SK-N-MC (cell line): ENCODE measurements at regions not wholly inside any gene's neighbourhood (a gene's known extent, or its start where the extent isn't known, plus 50 kb on each side); places are given as distances from the start of the nearest gene placed in this dataset.

ENCODE experiments used
- DNase-seq: peaks from one replicate; pipeline ENCODE4 v3.0.0-alpha.2; 2011; ENCODE audit warnings: low read depth, low spot score
- H3K27ac ChIP-seq: fragments of 200-600 bp; sonication (generic); 2 replicates; pipeline ENCODE4 v1.5.1; 2016; ENCODE audit warnings: mixed run types
- H3K36me3 ChIP-seq: fragments of 200-600 bp; sonication (generic); 2 replicates; pipeline ENCODE4 v1.6.1; 2017; ENCODE audit warnings: antibody characterized with exemption, low read length, mixed read lengths; ENCODE audit not compliant: insufficient read depth
- H3K4me3 ChIP-seq: fragments of 200-600 bp; sonication (generic); 2 replicates; pipeline ENCODE4 v1.5.1; 2016
- H3K9ac ChIP-seq: fragments of 200-600 bp; sonication (generic); 2 replicates; pipeline ENCODE4 v1.8.0; 2017; ENCODE audit warnings: mixed run types, mixed read lengths; ENCODE audit not compliant: insufficient read length
- H3K9me3 ChIP-seq: fragments of 200-600 bp; sonication (generic); 2 replicates; pipeline ENCODE4 v1.6.1; 2017; ENCODE audit warnings: low read depth, mild to moderate bottlenecking, antibody characterized with exemption, low read length, moderate library complexity, mixed read lengths
- EZH2 ChIP-seq: fragments of 200-600 bp; sonication (generic); IDR thresholded peaks from one replicate; pipeline ENCODE4 v1.6.1; 2017; ENCODE audit warnings: antibody characterized with exemption
- FOXP2 ChIP-seq: optimal IDR thresholded peaks from 2 replicates; pipeline ENCODE3; 2011; ENCODE audit warnings: mild to moderate bottlenecking, moderate library complexity; ENCODE audit not compliant: insufficient read depth; ENCODE audit errors: extremely low read length, control extremely low read depth
- POLR2AphosphoS5 ChIP-seq: IDR thresholded peaks from 2 replicates; pipeline ENCODE4 v1.6.1; 2012; ENCODE audit warnings: mild to moderate bottlenecking, low read depth, low read length, borderline replicate concordance

- H3K36me3 ChIP-seq = no peaks in the 10 kb centered on the region
- no peak for DNase-seq
- no peak overlapping the region for H3K27ac ChIP-seq
- no peak overlapping the region for H3K9ac ChIP-seq
- TF ChIP-seq POLR2AphosphoS5 (no peak), FOXP2 (no peak), EZH2 (no peak)
- no peak overlapping the region for H3K4me3 ChIP-seq
- no peaks in the 10 kb centered on the region for H3K9me3 ChIP-seq
Observed at GRCh38 chr1:14118691-14119485, 418.9 kb downstream of the PRDM2 start.

GRCh38 chr1:14120895-14121294 lies 420.9 kb downstream of the PRDM2 start:
- H3K36me3 ChIP-seq = no peaks in the 10 kb centered on the region
- H3K27ac ChIP-seq = no peak overlapping the region
- no peaks in the 10 kb centered on the region for H3K9me3 ChIP-seq
- TF ChIP-seq EZH2 = no peak
- TF ChIP-seq POLR2AphosphoS5 = no peak
- TF ChIP-seq FOXP2 = no peak
- DNase-seq = no peak
- no peak overlapping the region for H3K4me3 ChIP-seq
- H3K9ac ChIP-seq = no peak overlapping the region

GRCh38 chr1:14128096-14128495 lies 428.1 kb downstream of the PRDM2 start:
- no peak overlapping the region for H3K9ac ChIP-seq
- DNase-seq = no peak
- no peak overlapping the region for H3K4me3 ChIP-seq
- no peaks in the 10 kb centered on the region for H3K36me3 ChIP-seq
- TF ChIP-seq POLR2AphosphoS5 (no peak), EZH2 (no peak), FOXP2 (no peak)
- H3K27ac ChIP-seq = no peak overlapping the region
- H3K9me3 ChIP-seq = no peaks in the 10 kb centered on the region

DNA sequence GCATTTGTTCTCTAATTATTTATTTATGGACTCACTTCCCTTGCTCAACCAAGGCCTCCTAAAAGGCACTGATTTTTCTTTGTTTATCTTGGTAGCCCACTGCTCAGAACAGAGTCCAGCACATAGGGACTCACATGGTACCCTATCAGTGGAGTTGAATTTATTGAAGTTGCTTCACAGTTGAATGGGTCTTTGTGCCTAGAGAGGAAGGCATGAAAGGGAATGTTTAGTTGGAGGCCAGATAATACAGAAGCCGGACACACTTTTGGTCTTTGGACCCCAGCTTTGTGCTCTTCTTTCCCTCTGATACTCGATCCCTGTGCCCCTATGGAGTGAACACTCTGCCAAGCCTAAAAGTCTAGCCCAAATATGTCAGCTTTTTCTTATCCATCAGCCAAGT lies 429.0 kb downstream of the PRDM2 start:
- DNase-seq = no peak
- no peak overlapping the region for H3K4me3 ChIP-seq
- H3K9me3 ChIP-seq = no peaks in the 10 kb centered on the region
- H3K36me3 ChIP-seq = no peaks in the 10 kb centered on the region
- no peak overlapping the region for H3K9ac ChIP-seq
- H3K27ac ChIP-seq = no peak overlapping the region
- TF ChIP-seq POLR2AphosphoS5 (no peak), EZH2 (no peak), FOXP2 (no peak)

DNA sequence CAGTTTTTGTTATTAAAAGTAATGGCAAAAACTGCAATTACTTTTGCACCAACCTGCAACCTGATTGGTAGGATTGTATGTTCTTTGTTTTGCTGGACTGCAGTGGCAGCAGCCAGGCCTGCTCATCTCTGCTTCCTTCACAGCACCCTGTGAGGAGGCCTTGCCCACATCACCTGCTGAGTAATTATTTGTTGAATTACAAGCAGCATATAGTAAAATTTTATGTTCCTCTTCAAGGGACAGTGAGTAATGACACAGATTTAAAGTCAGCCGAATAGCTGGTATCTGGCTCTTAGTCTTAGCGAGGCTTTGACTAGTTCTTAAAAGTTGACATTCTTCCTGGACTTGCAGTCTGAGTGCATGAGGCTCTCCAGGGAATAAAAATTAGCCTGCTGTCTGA lies 435.1 kb downstream of the PRDM2 start:
- no peak for DNase-seq
- Histone ChIP-seq H3K9me3 (no peaks in the 10 kb centered on the region), H3K27ac (no peak overlapping the region), H3K36me3 (no peaks in the 10 kb centered on the region), H3K4me3 (no peak overlapping the region), H3K9ac (no peak overlapping the region)
- TF ChIP-seq EZH2 (no peak), FOXP2 (no peak), POLR2AphosphoS5 (no peak)

- no peak overlapping the region for H3K9ac ChIP-seq
- no peak for TF ChIP-seq POLR2AphosphoS5
- no peak for TF ChIP-seq FOXP2
- TF ChIP-seq EZH2 = no peak
- no peaks in the 10 kb centered on the region for H3K36me3 ChIP-seq
- DNase-seq = no peak
- no peaks in the 10 kb centered on the region for H3K9me3 ChIP-seq
- no peak overlapping the region for H3K27ac ChIP-seq
- H3K4me3 ChIP-seq = no peak overlapping the region
Observed at GRCh38 chr1:14136152-14136763, 436.3 kb downstream of the PRDM2 start.

DNA sequence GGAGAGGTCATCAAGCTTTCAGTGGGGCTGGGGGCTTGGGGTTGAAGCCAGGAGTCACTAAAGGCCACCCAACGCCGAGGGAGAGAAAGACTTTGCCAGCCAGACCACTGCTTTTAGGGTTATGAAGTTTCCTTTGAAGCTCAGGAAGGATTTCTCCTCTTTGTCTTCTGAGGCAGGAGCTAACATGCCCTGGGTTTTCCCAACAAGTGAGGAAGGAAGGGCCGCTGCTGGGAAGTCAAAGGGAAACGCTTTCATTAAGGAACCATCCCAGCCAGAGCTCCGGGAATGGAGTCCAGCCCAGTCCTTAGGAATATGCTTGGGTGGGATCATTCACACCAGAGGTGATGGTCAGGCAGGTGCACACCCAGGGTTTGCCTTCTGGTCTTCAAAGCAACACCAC lies 436.9 kb downstream of the PRDM2 start:
- H3K36me3 ChIP-seq = no peaks in the 10 kb centered on the region
- no peak for TF ChIP-seq EZH2
- TF ChIP-seq POLR2AphosphoS5 = no peak
- TF ChIP-seq FOXP2 = no peak
- H3K27ac ChIP-seq = no peak overlapping the region
- no peak overlapping the region for H3K9ac ChIP-seq
- H3K9me3 ChIP-seq = no peaks in the 10 kb centered on the region
- DNase-seq = no peak
- no peak overlapping the region for H3K4me3 ChIP-seq

- Histone ChIP-seq H3K4me3 (no peak overlapping the region), H3K9me3 (no peaks in the 10 kb centered on the region), H3K36me3 (no peaks in the 10 kb centered on the region), H3K27ac (no peak overlapping the region), H3K9ac (no peak overlapping the region)
- no peak for TF ChIP-seq FOXP2
- no peak for DNase-seq
Observed at GRCh38 chr1:14137411-14138134, 437.6 kb downstream of the PRDM2 start.
